ENCODE measurements at regions not wholly inside any gene's neighbourhood (a gene's known extent, or its start where the extent isn't known, plus 50 kb on each side); places are given as distances from the start of the nearest gene placed in this dataset.

DNA sequence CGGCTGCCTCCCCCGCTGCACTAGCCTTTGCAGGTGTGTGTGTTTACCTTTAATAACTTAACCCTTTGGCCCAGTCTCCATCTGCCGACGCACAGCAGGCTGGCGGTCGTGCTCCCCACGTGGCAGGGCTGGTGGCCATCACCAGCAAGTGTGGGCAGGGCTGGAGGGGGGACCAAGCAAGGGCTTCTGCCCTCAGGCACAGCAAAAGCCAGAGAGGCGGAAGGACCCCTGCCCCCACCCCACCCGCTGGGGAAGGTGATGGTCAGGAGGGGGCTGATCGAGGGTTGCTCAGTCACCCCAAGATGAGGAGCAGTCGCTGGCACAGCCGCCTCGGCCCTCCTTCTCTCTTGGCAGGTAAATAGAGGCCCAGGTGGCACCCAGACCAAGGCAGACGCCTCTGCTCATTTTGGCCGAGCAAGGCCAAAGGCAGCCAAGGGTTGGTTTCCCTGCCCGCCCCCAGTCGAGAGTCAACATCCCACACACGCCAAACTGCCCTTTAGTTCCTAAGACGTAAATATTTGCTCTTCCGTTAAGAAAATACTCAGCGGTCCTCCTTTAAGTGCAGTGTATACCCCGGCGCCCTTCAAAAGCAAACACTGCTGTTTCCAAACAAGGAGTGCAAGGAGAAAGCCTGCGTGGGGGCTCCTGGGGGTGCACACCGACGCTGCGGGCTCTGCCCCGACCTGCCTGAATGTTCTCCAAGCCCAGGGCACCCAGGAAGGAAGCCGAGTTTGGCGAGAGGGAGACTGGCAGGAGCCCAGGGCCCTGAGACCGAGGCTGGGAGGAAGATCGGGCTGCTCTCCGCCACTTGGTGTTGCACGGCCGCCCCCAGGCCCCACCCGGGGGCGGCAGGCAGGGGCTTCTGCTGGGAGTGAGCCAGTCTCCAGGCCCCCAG, 82.7 kb downstream of the SIK1 start:
- Histone ChIP-seq H3K36me3 (no peaks in the 10 kb centered on the region), H3K27ac (no peak overlapping the region), H3K27me3 (peaks cover 0 to 10% of the 10 kb centered on the region in 2 donors), H3K9me3 (no peaks in the 10 kb centered on the region), H3K4me3 (no peak overlapping the region), H3K4me1 (peaks cover 0 to 21% (median 0%) of the 10 kb centered on the region in 4 donors)
- 49 to 63% methylated on average over 16 to 31 of the region's 37 CpGs for WGBS, 2 donors
- DNase-seq (ENCODE audit: low spot score in 2 of 2) = no peak
- TF ChIP-seq, protein P1, sequence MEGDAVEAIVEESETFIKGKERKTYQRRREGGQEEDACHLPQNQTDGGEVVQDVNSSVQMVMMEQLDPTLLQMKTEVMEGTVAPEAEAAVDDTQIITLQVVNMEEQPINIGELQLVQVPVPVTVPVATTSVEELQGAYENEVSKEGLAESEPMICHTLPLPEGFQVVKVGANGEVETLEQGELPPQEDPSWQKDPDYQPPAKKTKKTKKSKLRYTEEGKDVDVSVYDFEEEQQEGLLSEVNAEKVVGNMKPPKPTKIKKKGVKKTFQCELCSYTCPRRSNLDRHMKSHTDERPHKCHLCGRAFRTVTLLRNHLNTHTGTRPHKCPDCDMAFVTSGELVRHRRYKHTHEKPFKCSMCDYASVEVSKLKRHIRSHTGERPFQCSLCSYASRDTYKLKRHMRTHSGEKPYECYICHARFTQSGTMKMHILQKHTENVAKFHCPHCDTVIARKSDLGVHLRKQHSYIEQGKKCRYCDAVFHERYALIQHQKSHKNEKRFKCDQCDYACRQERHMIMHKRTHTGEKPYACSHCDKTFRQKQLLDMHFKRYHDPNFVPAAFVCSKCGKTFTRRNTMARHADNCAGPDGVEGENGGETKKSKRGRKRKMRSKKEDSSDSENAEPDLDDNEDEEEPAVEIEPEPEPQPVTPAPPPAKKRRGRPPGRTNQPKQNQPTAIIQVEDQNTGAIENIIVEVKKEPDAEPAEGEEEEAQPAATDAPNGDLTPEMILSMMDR (IDR thresholded peaks at IDR 0.05) = no peak
- no peak for TF ChIP-seq POLR2A (IDR thresholded peaks at IDR 0.05)
- TF ChIP-seq EP300 (IDR thresholded peaks at IDR 0.05) = no peak

DNA sequence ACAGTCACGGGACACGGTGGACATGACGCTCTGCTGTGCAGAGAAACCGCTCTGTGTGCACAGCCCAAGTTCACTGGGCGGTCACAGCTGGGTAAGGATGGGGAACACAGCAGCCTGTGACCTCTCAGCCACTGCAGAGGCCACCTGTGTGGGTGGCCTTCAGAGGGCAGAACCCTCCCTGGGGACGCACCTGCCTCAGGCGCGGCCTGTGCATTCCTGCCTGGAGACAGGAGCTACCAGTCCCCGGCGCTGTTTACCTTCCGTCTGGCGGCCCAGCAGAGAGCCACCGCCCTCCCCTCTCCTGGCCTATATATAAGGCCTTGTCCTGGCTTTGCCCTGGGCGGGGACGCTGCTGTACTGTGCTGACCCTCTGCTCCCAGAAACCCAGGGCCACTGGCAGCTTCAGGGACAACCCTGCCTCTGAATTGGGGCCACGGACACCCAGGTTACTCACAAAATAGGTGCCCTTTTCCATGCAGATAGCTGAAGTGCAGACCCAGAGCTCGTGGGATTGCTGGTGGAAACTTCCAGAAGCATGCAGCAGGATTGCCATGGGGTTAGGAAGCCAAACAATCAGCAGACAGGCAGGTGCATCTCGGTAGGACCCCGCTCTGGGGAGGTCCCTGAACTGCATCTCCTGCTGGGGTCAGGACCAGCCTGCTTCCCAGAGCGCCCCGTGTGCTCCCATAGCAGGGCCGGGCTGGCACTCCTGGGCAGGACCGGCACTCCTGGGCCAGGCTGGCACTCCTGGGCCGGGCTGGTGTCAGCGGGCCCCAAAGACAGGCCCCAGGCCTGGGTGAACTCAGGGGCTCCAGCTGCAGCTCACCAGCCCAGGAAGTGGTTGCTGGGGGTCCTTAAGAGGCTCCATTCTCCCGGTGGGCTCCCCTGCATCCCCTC, 83.6 kb downstream of the SIK1 start:
- Histone ChIP-seq H3K4me1 (peaks cover 0 to 21% (median 0%) of the 10 kb centered on the region in 4 donors), H3K9me3 (no peaks in the 10 kb centered on the region), H3K36me3 (no peaks in the 10 kb centered on the region), H3K27ac (no peak overlapping the region), H3K4me3 (no peak overlapping the region), H3K27me3 (peaks cover 0 to 10% of the 10 kb centered on the region in 2 donors)
- TF ChIP-seq POLR2A (IDR thresholded peaks at IDR 0.05) = no peak
- TF ChIP-seq, protein P1 (IDR thresholded peaks at IDR 0.05) = no peak
- TF ChIP-seq EP300 (IDR thresholded peaks at IDR 0.05) = no peak
- no peak for DNase-seq (ENCODE audit: low spot score in 2 of 2)
- WGBS, 2 donors = 81 to 85% methylated on average over 16 to 25 of the region's 26 CpGs

DNA sequence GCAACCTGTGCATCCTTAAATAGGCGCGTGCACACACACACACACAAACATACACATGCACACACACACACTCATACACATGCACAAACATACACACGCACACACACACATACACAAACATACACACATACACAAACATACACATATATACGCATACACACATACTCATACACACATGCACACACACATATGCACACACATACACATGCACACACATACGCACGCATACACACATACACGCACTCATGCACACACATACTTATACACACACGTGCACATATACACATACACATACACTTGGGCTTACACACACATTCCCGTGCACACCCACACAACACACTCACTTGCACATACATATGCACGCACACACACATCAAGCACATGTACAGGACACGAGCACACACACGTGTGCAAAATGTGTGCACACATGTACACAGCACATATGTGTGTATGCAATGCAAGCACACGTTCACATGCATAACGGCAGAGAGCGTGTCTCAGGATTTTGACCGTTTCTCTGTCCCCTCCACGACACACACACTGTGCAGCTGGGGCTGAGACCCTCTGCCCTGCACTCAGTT, 84.5 kb downstream of the SIK1 start:
- H3K4me1 ChIP-seq = peaks cover 0 to 21% (median 0%) of the 10 kb centered on the region in 4 donors
- WGBS, 2 donors = 91 to 97% methylated on average over 17 of the region's 17 CpGs
- no peak for TF ChIP-seq POLR2A (IDR thresholded peaks at IDR 0.05)
- TF ChIP-seq, protein P1 (IDR thresholded peaks at IDR 0.05) = no peak
- TF ChIP-seq EP300 (IDR thresholded peaks at IDR 0.05) = no peak
- no peaks in the 10 kb centered on the region for H3K9me3 ChIP-seq
- peaks cover 0 to 10% of the 10 kb centered on the region in 2 donors for H3K27me3 ChIP-seq
- no peak for DNase-seq (ENCODE audit: low spot score in 2 of 2)
- no peaks in the 10 kb centered on the region for H3K36me3 ChIP-seq
- H3K27ac ChIP-seq = no peak overlapping the region
- H3K4me3 ChIP-seq = no peak overlapping the region

GRCh38 chr21:43341378-43342161, 85.4 kb downstream of the SIK1 start:
- Histone ChIP-seq H3K27me3 (peaks cover 0 to 10% of the 10 kb centered on the region in 2 donors), H3K4me3 (no peak overlapping the region), H3K36me3 (no peaks in the 10 kb centered on the region), H3K4me1 (peaks cover 0 to 21% (median 0%) of the 10 kb centered on the region in 4 donors), H3K9me3 (no peaks in the 10 kb centered on the region), H3K27ac (no peak overlapping the region)
- TF ChIP-seq, protein P1 (IDR thresholded peaks at IDR 0.05) = no peak
- TF ChIP-seq EP300 (IDR thresholded peaks at IDR 0.05) = no peak
- DNase-seq (ENCODE audit: low spot score in 2 of 2) = no peak
- 69 to 70% methylated on average over 9 to 16 of the region's 25 CpGs for WGBS, 2 donors
